Liver (tissue), 8 donors: ENCODE measurements at regions not wholly inside any gene's neighbourhood (a gene's known extent, or its start where the extent isn't known, plus 50 kb on each side); places are given as distances from the start of the nearest gene placed in this dataset.

ENCODE experiments used
- DNase-seq: peaks from one replicate; pipeline ENCODE4 v3.0.0-alpha.2; 2017; ENCODE audit warnings: low spot score
- H3K27ac ChIP-seq, 2 donors: one replicate each; pipeline ENCODE4 v1.7.0; 2013; ENCODE audit warnings: inconsistent platforms in 2 of 2, low read length in 2 of 2, control low read depth in 1 of 2, low read depth in 1 of 2, mild to moderate bottlenecking in 1 of 2
- H3K27me3 ChIP-seq, 4 donors: one replicate each; pipeline versions ENCODE4 v1.6.1 to v1.7.0; 2013; ENCODE audit warnings: low read length in 3 of 4, inconsistent platforms in 1 of 4, mild to moderate bottlenecking in 1 of 4, moderate library complexity in 1 of 4; ENCODE audit not compliant: control insufficient read depth in 4 of 4, insufficient read depth in 4 of 4
- H3K36me3 ChIP-seq, 4 donors: one replicate each; pipeline versions ENCODE4 v1.6.1 to v1.7.0; 2013; ENCODE audit warnings: low read length in 3 of 4, mild to moderate bottlenecking in 3 of 4, low read depth in 1 of 4, moderate library complexity in 1 of 4; ENCODE audit not compliant: control insufficient read depth in 4 of 4, insufficient read depth in 3 of 4
- H3K4me1 ChIP-seq, 4 donors: one replicate each; pipeline versions ENCODE4 v1.6.1 to v1.7.0; 2013; ENCODE audit warnings: low read length in 3 of 4, mild to moderate bottlenecking in 3 of 4, moderate library complexity in 1 of 4; ENCODE audit not compliant: control insufficient read depth in 4 of 4, insufficient read depth in 4 of 4
- H3K4me3 ChIP-seq, 3 donors: one replicate each; pipeline versions ENCODE4 v1.6.1 to v1.7.0; 2013; ENCODE audit warnings: low read length in 3 of 3, control low read depth in 1 of 3, low read depth in 1 of 3, mild to moderate bottlenecking in 1 of 3
- H3K9ac ChIP-seq, 2 donors: one replicate each; pipeline ENCODE4 v1.7.0; 2013; ENCODE audit warnings: low read length in 2 of 2, mild to moderate bottlenecking in 2 of 2, moderate library complexity in 2 of 2, control low read depth in 1 of 2, low read depth in 1 of 2
- H3K9me3 ChIP-seq, 4 donors: one replicate each; pipeline versions ENCODE4 v1.6.1 to v1.7.0; 2013; ENCODE audit warnings: low read length in 3 of 4; ENCODE audit not compliant: control insufficient read depth in 4 of 4
- ATF3 ChIP-seq: IDR thresholded peaks from 2 replicates; pipeline ENCODE4 v1.6.1; 2016; ENCODE audit warnings: antibody characterized with exemption
- CTCF ChIP-seq: fragments of 150-350 bp; IDR thresholded peaks from 2 replicates; pipeline ENCODE4 v1.5.1; 2017; ENCODE audit warnings: improper control_type of control experiment, low read depth, low read length; ENCODE audit not compliant: missing input control
- EGR1 ChIP-seq, 2 donors: IDR thresholded peaks; 2 replicates each; pipeline ENCODE4 v1.6.1; 2016 to 2018; ENCODE audit warnings: antibody characterized with exemption in 2 of 2, low read depth in 2 of 2
- FOXA2 ChIP-seq: IDR thresholded peaks from 2 replicates; pipeline ENCODE4 v1.6.1; 2016; ENCODE audit warnings: antibody characterized with exemption
- GABPA ChIP-seq, 2 donors: IDR thresholded peaks in 1 of 2; conservative IDR thresholded peaks in 1 of 2; 2 replicates each; pipeline ENCODE4 v1.6.1; 2016; ENCODE audit warnings: antibody characterized with exemption in 2 of 2, mild to moderate bottlenecking in 1 of 2, moderate library complexity in 1 of 2
- HNF4A ChIP-seq, 2 donors: conservative IDR thresholded peaks; 2 replicates each; pipeline ENCODE4 v1.6.1; 2016; ENCODE audit warnings: antibody characterized with exemption in 2 of 2, mild to moderate bottlenecking in 2 of 2
- HNF4G ChIP-seq: IDR thresholded peaks from 2 replicates; pipeline ENCODE4 v1.6.1; 2016; ENCODE audit warnings: antibody characterized with exemption
- JUND ChIP-seq, 2 donors: IDR thresholded peaks; 2 replicates each; pipeline ENCODE4 v1.6.1; 2016; ENCODE audit warnings: antibody characterized with exemption in 2 of 2
- NR2F2 ChIP-seq: IDR thresholded peaks from 2 replicates; pipeline ENCODE4 v1.6.1; 2016; ENCODE audit warnings: antibody characterized with exemption
- RAD21 ChIP-seq, 2 donors: IDR thresholded peaks; 2 replicates each; pipeline ENCODE4 v1.6.1; 2016; ENCODE audit warnings: antibody characterized with exemption in 2 of 2, mild to moderate bottlenecking in 2 of 2
- RXRA ChIP-seq, 2 donors: IDR thresholded peaks; 2 replicates each; pipeline ENCODE4 v1.6.1; 2017 to 2018; ENCODE audit warnings: antibody characterized with exemption in 2 of 2, mild to moderate bottlenecking in 1 of 2
- SP1 ChIP-seq: IDR thresholded peaks from 2 replicates; pipeline ENCODE4 v1.6.1; 2018; ENCODE audit warnings: antibody characterized with exemption, mild to moderate bottlenecking
- TAF1 ChIP-seq: conservative IDR thresholded peaks from 2 replicates; pipeline ENCODE4 v1.6.1; 2016; ENCODE audit warnings: antibody characterized with exemption, mild to moderate bottlenecking
- YY1 ChIP-seq: IDR thresholded peaks from 2 replicates; pipeline ENCODE4 v1.6.1; 2016; ENCODE audit warnings: antibody characterized with exemption, mild to moderate bottlenecking
- WGBS: extraction: QIAGEN DNeasy Blood & Tissue Kit; methylation state at CpG from one replicate; pipeline ENCODE4 v1.1.7; 2013; 5-methylcytosine and 5-hydroxymethylcytosine counted together
- TF ChIP-seq, protein P1 (sequence below): IDR thresholded peaks from 2 replicates; pipeline ENCODE4 v1.6.1; 2016; ENCODE audit warnings: antibody characterized with exemption
- TF ChIP-seq, protein P2 (sequence below): IDR thresholded peaks from 2 replicates; pipeline ENCODE4 v1.6.1; 2016; ENCODE audit warnings: antibody characterized with exemption, mild to moderate bottlenecking
- donor health status: healthy.
- donor health status: healthy.
- donor health status: healthy.
- donor health status: healthy.
- donor health status: healthy.

GRCh38 chr2:49640630-49641029, 486.3 kb upstream of the FSHR start:
- Histone ChIP-seq H3K27ac (no peak overlapping the region), H3K9ac (no peak overlapping the region), H3K27me3 (no peaks in the 10 kb centered on the region), H3K4me1 (no peaks in the 10 kb centered on the region), H3K36me3 (no peaks in the 10 kb centered on the region), H3K4me3 (no peak overlapping the region), H3K9me3 (no peaks in the 10 kb centered on the region)
- TF ChIP-seq ATF3: no peak
- TF ChIP-seq SP1: no peak
- no peak for TF ChIP-seq EGR1 (IDR thresholded peaks at IDR 0.05; ENCODE audit: low read depth in 2 of 2)
- TF ChIP-seq, protein P1, sequence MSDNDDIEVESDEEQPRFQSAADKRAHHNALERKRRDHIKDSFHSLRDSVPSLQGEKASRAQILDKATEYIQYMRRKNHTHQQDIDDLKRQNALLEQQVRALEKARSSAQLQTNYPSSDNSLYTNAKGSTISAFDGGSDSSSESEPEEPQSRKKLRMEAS: no peak
- 47% methylated on average over 1 of the region's 1 CpG for WGBS
- DNase-seq: no peak

DNA sequence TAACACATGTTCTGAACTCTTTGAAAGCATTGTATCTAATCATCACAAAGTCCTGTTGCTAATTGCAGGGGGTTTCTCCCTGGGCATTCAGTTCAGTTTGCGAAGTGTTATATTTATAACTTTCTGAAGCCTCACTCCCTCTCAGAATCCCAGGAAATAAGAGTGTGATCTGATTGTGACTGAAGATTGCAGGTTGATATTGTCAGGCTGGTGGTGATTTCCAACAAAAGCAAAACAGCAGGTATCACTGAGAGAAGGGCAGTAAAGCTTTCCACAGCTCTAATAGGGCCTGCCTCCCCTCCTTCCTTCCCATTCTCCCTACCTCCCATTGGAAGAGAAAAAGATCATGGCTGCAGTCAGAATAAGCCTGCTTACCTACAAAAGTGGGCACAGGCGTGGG, 466.7 kb upstream of the FSHR start:
- Histone ChIP-seq H3K9ac (no peak overlapping the region), H3K27me3 (peaks cover 0 to 1% (median 0%) of the 10 kb centered on the region in 4 donors), H3K27ac (no peak overlapping the region), H3K36me3 (no peaks in the 10 kb centered on the region), H3K4me3 (no peak overlapping the region), H3K4me1 (no peaks in the 10 kb centered on the region), H3K9me3 (no peaks in the 10 kb centered on the region)
- DNase-seq: no peak
- TF ChIP-seq CTCF (no peak), JUND (IDR thresholded peaks at IDR 0.05) (no peak), RAD21 (IDR thresholded peaks at IDR 0.05) (no peak), FOXA2 (no peak), GABPA (IDR thresholded peaks at IDR 0.05 in 1 of 2, conservative IDR thresholded peaks at IDR 0.05 in 1 of 2) (no peak), RXRA (IDR thresholded peaks at IDR 0.05) (no peak), YY1 (no peak), ATF3 (no peak), HNF4A (conservative IDR thresholded peaks at IDR 0.05) (no peak), EGR1 (IDR thresholded peaks at IDR 0.05; ENCODE audit: low read depth in 2 of 2) (no peak), HNF4G (no peak), TAF1 (no peak), NR2F2 (no peak)
- TF ChIP-seq, protein P1: no peak
- TF ChIP-seq, protein P2, sequence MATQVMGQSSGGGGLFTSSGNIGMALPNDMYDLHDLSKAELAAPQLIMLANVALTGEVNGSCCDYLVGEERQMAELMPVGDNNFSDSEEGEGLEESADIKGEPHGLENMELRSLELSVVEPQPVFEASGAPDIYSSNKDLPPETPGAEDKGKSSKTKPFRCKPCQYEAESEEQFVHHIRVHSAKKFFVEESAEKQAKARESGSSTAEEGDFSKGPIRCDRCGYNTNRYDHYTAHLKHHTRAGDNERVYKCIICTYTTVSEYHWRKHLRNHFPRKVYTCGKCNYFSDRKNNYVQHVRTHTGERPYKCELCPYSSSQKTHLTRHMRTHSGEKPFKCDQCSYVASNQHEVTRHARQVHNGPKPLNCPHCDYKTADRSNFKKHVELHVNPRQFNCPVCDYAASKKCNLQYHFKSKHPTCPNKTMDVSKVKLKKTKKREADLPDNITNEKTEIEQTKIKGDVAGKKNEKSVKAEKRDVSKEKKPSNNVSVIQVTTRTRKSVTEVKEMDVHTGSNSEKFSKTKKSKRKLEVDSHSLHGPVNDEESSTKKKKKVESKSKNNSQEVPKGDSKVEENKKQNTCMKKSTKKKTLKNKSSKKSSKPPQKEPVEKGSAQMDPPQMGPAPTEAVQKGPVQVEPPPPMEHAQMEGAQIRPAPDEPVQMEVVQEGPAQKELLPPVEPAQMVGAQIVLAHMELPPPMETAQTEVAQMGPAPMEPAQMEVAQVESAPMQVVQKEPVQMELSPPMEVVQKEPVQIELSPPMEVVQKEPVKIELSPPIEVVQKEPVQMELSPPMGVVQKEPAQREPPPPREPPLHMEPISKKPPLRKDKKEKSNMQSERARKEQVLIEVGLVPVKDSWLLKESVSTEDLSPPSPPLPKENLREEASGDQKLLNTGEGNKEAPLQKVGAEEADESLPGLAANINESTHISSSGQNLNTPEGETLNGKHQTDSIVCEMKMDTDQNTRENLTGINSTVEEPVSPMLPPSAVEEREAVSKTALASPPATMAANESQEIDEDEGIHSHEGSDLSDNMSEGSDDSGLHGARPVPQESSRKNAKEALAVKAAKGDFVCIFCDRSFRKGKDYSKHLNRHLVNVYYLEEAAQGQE: no peak
- 80% methylated on average over 2 of the region's 2 CpGs for WGBS
